GM12874 (cell line): ENCODE measurements at regions not wholly inside any gene's neighbourhood (a gene's known extent, or its start where the extent isn't known, plus 50 kb on each side); places are given as distances from the start of the nearest gene placed in this dataset.

Experiments used
- TF ChIP-seq, protein P1 (sequence below): IDR thresholded peaks from 2 replicates; pipeline ENCODE4 v1.5.1; 2011; ENCODE audit warnings: low read depth, mild to moderate bottlenecking, control low read depth, low read length, moderate library complexity; ENCODE audit not compliant: insufficient read depth

DNA sequence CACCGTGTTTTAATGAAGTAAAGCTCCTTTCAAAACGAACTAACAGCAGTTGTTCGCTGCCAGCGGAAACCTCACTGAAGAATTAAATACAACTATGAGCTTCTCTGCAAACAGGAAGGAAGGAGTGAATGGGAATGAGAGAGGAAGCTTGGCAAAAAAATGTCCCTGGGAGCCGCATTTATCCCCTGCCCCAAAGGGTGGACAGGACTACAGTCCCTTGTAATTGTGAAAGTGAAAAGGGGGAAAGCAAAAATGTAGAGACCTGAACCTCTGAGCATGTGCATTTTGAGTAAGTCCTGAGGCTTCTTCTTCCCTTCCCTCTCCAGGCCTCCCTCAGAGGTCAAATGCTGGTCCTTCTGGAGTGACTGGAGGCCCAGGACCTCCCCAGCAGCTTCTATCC lies 53.8 kb upstream of the BMP2K start:
- TF ChIP-seq, protein P1, sequence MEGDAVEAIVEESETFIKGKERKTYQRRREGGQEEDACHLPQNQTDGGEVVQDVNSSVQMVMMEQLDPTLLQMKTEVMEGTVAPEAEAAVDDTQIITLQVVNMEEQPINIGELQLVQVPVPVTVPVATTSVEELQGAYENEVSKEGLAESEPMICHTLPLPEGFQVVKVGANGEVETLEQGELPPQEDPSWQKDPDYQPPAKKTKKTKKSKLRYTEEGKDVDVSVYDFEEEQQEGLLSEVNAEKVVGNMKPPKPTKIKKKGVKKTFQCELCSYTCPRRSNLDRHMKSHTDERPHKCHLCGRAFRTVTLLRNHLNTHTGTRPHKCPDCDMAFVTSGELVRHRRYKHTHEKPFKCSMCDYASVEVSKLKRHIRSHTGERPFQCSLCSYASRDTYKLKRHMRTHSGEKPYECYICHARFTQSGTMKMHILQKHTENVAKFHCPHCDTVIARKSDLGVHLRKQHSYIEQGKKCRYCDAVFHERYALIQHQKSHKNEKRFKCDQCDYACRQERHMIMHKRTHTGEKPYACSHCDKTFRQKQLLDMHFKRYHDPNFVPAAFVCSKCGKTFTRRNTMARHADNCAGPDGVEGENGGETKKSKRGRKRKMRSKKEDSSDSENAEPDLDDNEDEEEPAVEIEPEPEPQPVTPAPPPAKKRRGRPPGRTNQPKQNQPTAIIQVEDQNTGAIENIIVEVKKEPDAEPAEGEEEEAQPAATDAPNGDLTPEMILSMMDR: no peak

DNA sequence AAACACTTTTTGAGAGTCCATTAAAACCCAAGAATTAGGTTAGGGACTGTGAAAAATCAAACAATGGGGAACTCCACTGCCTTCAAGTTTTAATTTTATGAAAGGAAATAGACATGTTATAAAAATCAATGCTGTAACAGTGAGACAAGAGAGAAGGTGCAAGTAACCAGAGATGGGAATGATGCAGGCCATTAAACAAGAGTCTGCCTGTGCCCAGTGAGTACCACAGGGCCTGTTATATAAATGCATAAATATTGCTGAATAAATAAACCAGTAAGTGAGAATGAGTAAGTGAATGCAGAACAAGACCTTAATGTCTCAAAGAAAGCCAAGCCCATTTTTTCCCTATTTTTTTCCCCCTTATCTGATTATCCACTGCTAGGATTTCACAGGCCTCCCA lies 53.3 kb upstream of the BMP2K start:
- TF ChIP-seq, protein P1: no peak
